Mesendoderm (in vitro differentiated cells): ENCODE measurements at regions not wholly inside any gene's neighbourhood (a gene's known extent, or its start where the extent isn't known, plus 50 kb on each side); places are given as distances from the start of the nearest gene placed in this dataset.

Experiments
- DNase-seq: peaks from one replicate; pipeline ENCODE4 v3.0.0; 2013
- H2AK5ac ChIP-seq: 2 replicates; pipeline ENCODE4 v1.6.1; 2013; ENCODE audit warnings: low read length, inconsistent platforms
- H2BK120ac ChIP-seq: 2 replicates; pipeline ENCODE4 v1.6.1; 2013; ENCODE audit warnings: low read depth, mild to moderate bottlenecking, low read length, moderate library complexity, mixed read lengths
- H2BK15ac ChIP-seq: replicated peaks from 2 replicates; pipeline ENCODE4 v1.6.1; 2013; ENCODE audit warnings: low read depth, mild to moderate bottlenecking, moderate library complexity
- H2BK5ac ChIP-seq: 2 replicates; pipeline ENCODE4 v1.6.1; 2013; ENCODE audit warnings: low read length, inconsistent platforms
- H3K18ac ChIP-seq: 2 replicates; pipeline ENCODE4 v1.6.1; 2013; ENCODE audit warnings: mild to moderate bottlenecking, low read length, mixed read lengths
- H3K23ac ChIP-seq: one replicate; pipeline ENCODE4 v1.6.1; 2013; ENCODE audit warnings: low read length
- H3K27ac ChIP-seq: 2 replicates; pipeline ENCODE4 v1.5.1; 2013; ENCODE audit warnings: low read depth, mild to moderate bottlenecking, inconsistent platforms, low read length, moderate library complexity
- H3K27me3 ChIP-seq: 2 replicates; pipeline ENCODE4 v1.6.1; 2013; ENCODE audit warnings: low read length, control low read depth, mild to moderate bottlenecking, inconsistent platforms; ENCODE audit not compliant: insufficient read depth, poor library complexity
- H3K36me3 ChIP-seq: 2 replicates; pipeline ENCODE4 v1.6.1; 2013; ENCODE audit warnings: low read length, inconsistent platforms; ENCODE audit not compliant: control insufficient read depth, insufficient read depth
- H3K4ac ChIP-seq: one replicate; pipeline ENCODE4 v1.6.1; 2013; ENCODE audit warnings: low read depth, mild to moderate bottlenecking, low read length, moderate library complexity
- H3K4me1 ChIP-seq: 2 replicates; pipeline ENCODE4 v1.6.1; 2013; ENCODE audit warnings: low read depth, low read length, inconsistent platforms; ENCODE audit not compliant: control insufficient read depth
- H3K4me2 ChIP-seq: 2 replicates; pipeline ENCODE4 v1.6.1; 2013; ENCODE audit warnings: low read length
- H3K4me3 ChIP-seq: 2 replicates; pipeline ENCODE4 v1.5.1; 2013; ENCODE audit warnings: mild to moderate bottlenecking, low read length
- H3K56ac ChIP-seq: one replicate; pipeline ENCODE4 v1.6.1; 2013; ENCODE audit warnings: low read length
- H3K79me1 ChIP-seq: 2 replicates; pipeline ENCODE4 v1.6.1; 2013; ENCODE audit warnings: low read length, inconsistent platforms
- H3K79me2 ChIP-seq: 2 replicates; pipeline ENCODE4 v1.6.1; 2013; ENCODE audit warnings: mild to moderate bottlenecking, low read length; ENCODE audit not compliant: control insufficient read depth, insufficient read depth
- H3K9ac ChIP-seq: 2 replicates; pipeline ENCODE4 v1.6.1; 2013; ENCODE audit warnings: low read length, inconsistent platforms
- H4K5ac ChIP-seq: one replicate; pipeline ENCODE4 v1.6.1; 2013; ENCODE audit warnings: low read length
- H4K8ac ChIP-seq: one replicate; pipeline ENCODE4 v1.6.1; 2013; ENCODE audit warnings: low read depth, mild to moderate bottlenecking, control low read depth, low read length, moderate library complexity
- WGBS: extraction: QIAGEN DNeasy Blood & Tissue Kit; methylation state at CpG from one replicate; pipeline ENCODE4 v1.1.7; 2013; ENCODE audit warnings: low lambda C conversion rate, missing lambda C conversion rate; ENCODE audit not compliant: insufficient coverage; ENCODE audit errors: extremely low coverage; 5-methylcytosine and 5-hydroxymethylcytosine counted together

DNA sequence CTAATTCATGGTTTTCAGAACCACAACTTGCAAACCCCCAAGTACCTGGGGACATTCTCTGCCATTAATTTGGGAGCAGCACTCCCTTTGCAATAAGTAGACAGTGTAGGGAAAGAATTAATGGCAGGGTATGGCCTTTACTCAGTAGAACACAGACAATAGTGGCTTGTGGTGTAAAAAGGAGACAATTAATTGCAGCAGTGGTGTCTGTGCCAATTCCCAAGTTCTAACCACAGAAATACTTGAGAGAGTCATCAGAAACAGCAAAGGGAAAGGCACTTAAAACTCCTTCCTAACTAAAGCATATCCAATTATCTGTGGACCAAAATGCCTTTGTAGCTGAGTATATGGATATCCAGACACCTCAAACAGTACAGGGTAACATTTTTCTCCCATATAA lies 257.6 kb upstream of the POU3F2 start:
- Histone ChIP-seq H4K8ac (no peak overlapping the region), H3K18ac (no peak overlapping the region)

DNA sequence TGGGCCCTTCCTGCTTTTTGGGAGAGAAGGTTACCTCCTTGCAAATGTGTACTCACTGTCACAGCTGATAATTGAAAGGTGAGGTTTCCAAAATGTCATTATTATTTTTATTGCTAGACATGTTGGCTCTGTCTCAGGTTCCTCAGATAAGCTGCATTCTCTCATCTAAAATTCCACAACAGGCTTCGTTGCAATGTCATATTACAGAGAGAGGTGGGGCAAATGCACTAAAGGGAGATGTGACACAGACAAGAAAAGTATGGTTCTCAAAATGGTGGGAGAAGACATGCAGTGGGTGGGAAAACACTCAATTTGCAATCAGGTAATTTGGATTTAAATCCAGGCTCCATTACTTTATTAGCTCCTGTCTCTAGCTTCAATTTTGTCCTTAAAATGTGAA lies 256.4 kb upstream of the POU3F2 start:
- no peak overlapping the region for H3K23ac ChIP-seq
- no peak for DNase-seq
- no peaks in the 10 kb centered on the region for H3K36me3 ChIP-seq
- H4K5ac ChIP-seq = no peak overlapping the region
- no peaks in the 10 kb centered on the region for H3K79me1 ChIP-seq
- no peak overlapping the region for H3K4me2 ChIP-seq
- H2AK5ac ChIP-seq = no peak overlapping the region
- no peaks in the 10 kb centered on the region for H3K27me3 ChIP-seq
- H3K79me2 ChIP-seq = no peaks in the 10 kb centered on the region
- no peak overlapping the region for H2BK15ac ChIP-seq
- H3K18ac ChIP-seq = no peak overlapping the region
- no peaks in the 10 kb centered on the region for H3K4me1 ChIP-seq
- WGBS = no CpG with 5 or more reads among the region's 1 CpG
- H3K27ac ChIP-seq = no peak overlapping the region
- no peak overlapping the region for H4K8ac ChIP-seq
- no peak overlapping the region for H3K4me3 ChIP-seq
- H2BK5ac ChIP-seq = no peak overlapping the region
- H3K56ac ChIP-seq = no peak overlapping the region
- H3K9ac ChIP-seq = no peak overlapping the region
- no peak overlapping the region for H3K4ac ChIP-seq
- H2BK120ac ChIP-seq = no peak overlapping the region

More for the DNA sequence above, 257.6 kb upstream of the POU3F2 start:
- no peak overlapping the region for H3K9ac ChIP-seq
- no peaks in the 10 kb centered on the region for H3K27me3 ChIP-seq
- no peak overlapping the region for H3K56ac ChIP-seq
- H3K4me3 ChIP-seq = no peak overlapping the region
- H3K4ac ChIP-seq = no peak overlapping the region
- H2BK5ac ChIP-seq = no peak overlapping the region
- H3K23ac ChIP-seq = no peak overlapping the region
- no peak for DNase-seq
- no peaks in the 10 kb centered on the region for H3K4me1 ChIP-seq
- H2AK5ac ChIP-seq = no peak overlapping the region
- H3K4me2 ChIP-seq = no peak overlapping the region
- H3K36me3 ChIP-seq = no peaks in the 10 kb centered on the region
- H3K27ac ChIP-seq = no peak overlapping the region
- no peaks in the 10 kb centered on the region for H3K79me2 ChIP-seq
- H3K79me1 ChIP-seq = no peaks in the 10 kb centered on the region
- no peak overlapping the region for H2BK15ac ChIP-seq
- no peak overlapping the region for H4K5ac ChIP-seq
- H2BK120ac ChIP-seq = no peak overlapping the region

DNA sequence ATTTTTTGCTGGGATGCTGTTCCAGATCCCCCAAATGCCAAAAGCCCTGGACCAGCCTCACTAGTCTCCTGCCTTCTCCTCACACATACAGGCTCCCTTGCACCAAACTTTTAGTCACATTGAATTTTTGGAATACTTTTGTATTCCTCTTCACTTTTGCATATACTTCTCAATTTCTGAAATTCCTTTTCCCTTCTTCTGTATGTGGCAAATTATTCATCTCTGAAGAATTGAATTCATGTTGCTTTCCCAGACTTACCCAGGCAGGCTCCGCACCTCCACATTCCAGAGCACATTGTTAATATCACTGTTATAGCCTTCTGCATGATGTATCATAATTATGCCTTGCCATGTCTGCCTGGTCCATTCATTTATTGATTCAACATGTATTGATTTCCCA lies 255.3 kb upstream of the POU3F2 start:
- Histone ChIP-seq H3K4me3 (no peak overlapping the region), H3K4ac (no peak overlapping the region), H2AK5ac (no peak overlapping the region), H3K4me2 (no peak overlapping the region), H3K23ac (no peak overlapping the region), H3K79me1 (no peaks in the 10 kb centered on the region), H3K4me1 (no peaks in the 10 kb centered on the region), H2BK15ac (no peak overlapping the region), H3K79me2 (no peaks in the 10 kb centered on the region), H3K9ac (no peak overlapping the region), H3K18ac (no peak overlapping the region), H4K5ac (no peak overlapping the region), H2BK5ac (no peak overlapping the region), H3K56ac (no peak overlapping the region), H4K8ac (no peak overlapping the region), H3K27ac (no peak overlapping the region), H2BK120ac (no peak overlapping the region), H3K27me3 (no peaks in the 10 kb centered on the region), H3K36me3 (no peaks in the 10 kb centered on the region)
- DNase-seq = no peak
- no CpG with 5 or more reads among the region's 1 CpG for WGBS

DNA sequence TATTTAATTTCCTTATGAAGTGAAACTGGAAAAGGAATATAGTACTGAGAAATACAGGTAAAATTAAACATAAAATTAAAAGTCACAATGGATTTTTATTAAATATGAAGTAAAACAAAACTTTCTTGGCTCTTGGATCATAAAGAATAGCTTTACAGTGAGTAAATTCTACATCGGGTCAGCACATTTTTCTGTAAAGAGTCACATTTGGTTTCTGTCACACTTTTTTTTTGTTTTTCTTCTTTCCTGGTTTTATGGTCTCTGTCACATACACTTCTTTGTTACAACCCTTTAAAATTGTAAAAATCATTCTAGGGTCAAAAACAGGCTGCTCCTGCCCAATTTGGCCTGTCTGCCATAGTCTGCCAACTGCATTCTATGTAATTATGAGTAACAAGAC lies 254.4 kb upstream of the POU3F2 start:
- no peaks in the 10 kb centered on the region for H3K27me3 ChIP-seq
- H2AK5ac ChIP-seq = no peak overlapping the region
- no peak for DNase-seq
- H2BK120ac ChIP-seq = no peak overlapping the region
- H3K56ac ChIP-seq = no peak overlapping the region
- H3K9ac ChIP-seq = no peak overlapping the region
- no peak overlapping the region for H3K4me3 ChIP-seq
- no peaks in the 10 kb centered on the region for H3K4me1 ChIP-seq
- H4K8ac ChIP-seq = no peak overlapping the region
- no CpG with 5 or more reads among the region's 1 CpG for WGBS
- H3K4ac ChIP-seq = no peak overlapping the region
- H2BK5ac ChIP-seq = no peak overlapping the region
- no peak overlapping the region for H3K27ac ChIP-seq
- no peak overlapping the region for H3K4me2 ChIP-seq
- H3K18ac ChIP-seq = no peak overlapping the region
- H3K36me3 ChIP-seq = no peaks in the 10 kb centered on the region
- H3K23ac ChIP-seq = no peak overlapping the region
- H3K79me1 ChIP-seq = no peaks in the 10 kb centered on the region
- no peak overlapping the region for H2BK15ac ChIP-seq
- no peaks in the 10 kb centered on the region for H3K79me2 ChIP-seq
- H4K5ac ChIP-seq = no peak overlapping the region

DNA sequence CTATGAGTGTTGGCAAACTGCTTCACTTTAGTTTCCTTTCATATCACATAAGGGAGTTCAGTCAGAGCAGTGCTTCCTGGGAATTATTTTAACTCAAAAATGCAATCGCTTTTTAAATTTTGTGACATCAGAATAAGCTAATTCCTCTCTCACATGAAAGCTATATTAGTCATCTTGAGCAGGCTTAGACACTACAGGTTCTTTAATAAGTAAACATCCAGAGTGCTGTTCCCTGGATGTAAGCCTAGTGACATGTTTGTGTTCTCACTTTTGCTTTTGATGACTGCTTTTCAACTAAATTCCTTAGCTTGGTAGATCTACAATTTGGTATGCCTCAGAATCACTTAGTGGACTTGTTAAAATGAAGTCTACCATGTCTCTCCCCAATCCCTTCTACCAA lies 252.7 kb upstream of the POU3F2 start:
- H3K18ac ChIP-seq = no peak overlapping the region
- no peak for DNase-seq
- H3K23ac ChIP-seq = no peak overlapping the region
- H2BK120ac ChIP-seq = no peak overlapping the region
- no peak overlapping the region for H4K5ac ChIP-seq
- no peaks in the 10 kb centered on the region for H3K79me1 ChIP-seq
- no peak overlapping the region for H3K4me2 ChIP-seq
- no peak overlapping the region for H3K27ac ChIP-seq
- H2BK15ac ChIP-seq = no peak overlapping the region
- H3K79me2 ChIP-seq = no peaks in the 10 kb centered on the region
- H3K9ac ChIP-seq = no peak overlapping the region
- H3K56ac ChIP-seq = no peak overlapping the region
- no peak overlapping the region for H3K4ac ChIP-seq
- H3K4me1 ChIP-seq = no peaks in the 10 kb centered on the region
- H3K27me3 ChIP-seq = no peaks in the 10 kb centered on the region
- no peak overlapping the region for H2AK5ac ChIP-seq
- H3K4me3 ChIP-seq = no peak overlapping the region
- no CpG with 5 or more reads among the region's 1 CpG for WGBS
- no peaks in the 10 kb centered on the region for H3K36me3 ChIP-seq
- no peak overlapping the region for H4K8ac ChIP-seq
- H2BK5ac ChIP-seq = no peak overlapping the region

DNA sequence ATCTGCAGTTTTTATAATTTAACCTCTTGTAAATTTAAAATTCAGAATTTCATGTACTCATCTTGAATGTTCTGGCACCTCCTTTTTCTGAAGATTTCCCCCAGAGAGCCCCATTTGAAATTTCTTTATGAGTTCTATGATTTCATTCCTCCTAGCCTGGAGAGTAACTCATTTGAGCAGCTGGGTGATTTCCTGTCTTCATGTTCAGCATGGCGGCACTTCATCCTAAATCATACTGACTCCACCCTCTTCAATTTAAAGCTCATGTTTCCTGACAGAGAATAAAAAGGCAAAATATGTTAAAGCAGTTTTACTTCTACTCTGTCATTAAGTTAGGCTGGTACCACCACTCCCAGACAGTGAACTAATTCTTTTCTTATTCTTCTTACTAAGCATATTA lies 250.9 kb upstream of the POU3F2 start:
- H3K4me3 ChIP-seq = no peak overlapping the region
- no peak overlapping the region for H2BK120ac ChIP-seq
- no peaks in the 10 kb centered on the region for H3K36me3 ChIP-seq
- no peak overlapping the region for H2BK15ac ChIP-seq
- no peak overlapping the region for H3K23ac ChIP-seq
- H3K56ac ChIP-seq = no peak overlapping the region
- no peaks in the 10 kb centered on the region for H3K27me3 ChIP-seq
- no peak overlapping the region for H3K4me2 ChIP-seq
- no peaks in the 10 kb centered on the region for H3K4me1 ChIP-seq
- WGBS = no CpG with 5 or more reads among the region's 1 CpG
- no peak overlapping the region for H3K27ac ChIP-seq
- H2BK5ac ChIP-seq = no peak overlapping the region
- H2AK5ac ChIP-seq = no peak overlapping the region
- no peak overlapping the region for H3K18ac ChIP-seq
- H4K8ac ChIP-seq = no peak overlapping the region
- no peaks in the 10 kb centered on the region for H3K79me1 ChIP-seq
- no peak for DNase-seq
- no peak overlapping the region for H3K4ac ChIP-seq
- H3K9ac ChIP-seq = no peak overlapping the region
- no peak overlapping the region for H4K5ac ChIP-seq
- no peaks in the 10 kb centered on the region for H3K79me2 ChIP-seq
